ENCODE measurements at regions not wholly inside any gene's neighbourhood (a gene's known extent, or its start where the extent isn't known, plus 50 kb on each side); places are given as distances from the start of the nearest gene placed in this dataset.

- Histone ChIP-seq H3K4me1 (ENCODE audit: control insufficient read depth, insufficient read depth, low read length) (no peaks in the 10 kb centered on the region), H3K4me3 (ENCODE audit: low read depth, low read length) (no peak overlapping the region), H3K36me3 (ENCODE audit: control insufficient read depth in 2 of 2, insufficient read depth in 1 of 2, low read length in 2 of 2) (no peaks in the 10 kb centered on the region), H3K27ac (ENCODE audit: extremely low read depth, low read depth, low read length) (no peak overlapping the region), H3K9me3 (ENCODE audit: control insufficient read depth, insufficient read depth, low read depth, low read length) (no peaks in the 10 kb centered on the region)
- ChIA-PET POLR2A (interaction anchor here (0.6 kb wide), 1 partner anchor 1871 kb away, joined by 5 read pairs; no protein-coding TSS in a partner anchor), CTCF (no interaction called here)
- no peak for TF ChIP-seq ZNF292 (tag by site-specific recombination; IDR thresholded peaks at IDR 0.05; ENCODE audit: borderline replicate concordance, low read depth)
- TF ChIP-seq ZNF747 (tag by site-specific recombination; IDR thresholded peaks at IDR 0.05): no peak
- no peak for TF ChIP-seq ZSCAN5A (tag by site-specific recombination; IDR thresholded peaks at IDR 0.05)
- TF ChIP-seq, protein P1, sequence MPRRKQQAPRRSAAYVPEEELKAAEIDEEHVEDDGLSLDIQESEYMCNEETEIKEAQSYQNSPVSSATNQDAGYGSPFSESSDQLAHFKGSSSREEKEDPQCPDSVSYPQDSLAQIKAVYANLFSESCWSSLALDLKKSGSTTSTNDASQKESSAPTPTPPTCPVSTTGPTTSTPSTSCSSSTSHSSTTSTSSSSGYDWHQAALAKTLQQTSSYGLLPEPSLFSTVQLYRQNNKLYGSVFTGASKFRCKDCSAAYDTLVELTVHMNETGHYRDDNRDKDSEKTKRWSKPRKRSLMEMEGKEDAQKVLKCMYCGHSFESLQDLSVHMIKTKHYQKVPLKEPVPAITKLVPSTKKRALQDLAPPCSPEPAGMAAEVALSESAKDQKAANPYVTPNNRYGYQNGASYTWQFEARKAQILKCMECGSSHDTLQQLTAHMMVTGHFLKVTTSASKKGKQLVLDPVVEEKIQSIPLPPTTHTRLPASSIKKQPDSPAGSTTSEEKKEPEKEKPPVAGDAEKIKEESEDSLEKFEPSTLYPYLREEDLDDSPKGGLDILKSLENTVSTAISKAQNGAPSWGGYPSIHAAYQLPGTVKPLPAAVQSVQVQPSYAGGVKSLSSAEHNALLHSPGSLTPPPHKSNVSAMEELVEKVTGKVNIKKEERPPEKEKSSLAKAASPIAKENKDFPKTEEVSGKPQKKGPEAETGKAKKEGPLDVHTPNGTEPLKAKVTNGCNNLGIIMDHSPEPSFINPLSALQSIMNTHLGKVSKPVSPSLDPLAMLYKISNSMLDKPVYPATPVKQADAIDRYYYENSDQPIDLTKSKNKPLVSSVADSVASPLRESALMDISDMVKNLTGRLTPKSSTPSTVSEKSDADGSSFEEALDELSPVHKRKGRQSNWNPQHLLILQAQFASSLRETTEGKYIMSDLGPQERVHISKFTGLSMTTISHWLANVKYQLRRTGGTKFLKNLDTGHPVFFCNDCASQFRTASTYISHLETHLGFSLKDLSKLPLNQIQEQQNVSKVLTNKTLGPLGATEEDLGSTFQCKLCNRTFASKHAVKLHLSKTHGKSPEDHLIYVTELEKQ (tag by site-specific recombination; IDR thresholded peaks at IDR 0.05; ENCODE audit: borderline replicate concordance): no peak
- TF ChIP-seq ZNF658 (tag by site-specific recombination; IDR thresholded peaks at IDR 0.05): no peak
- TF ChIP-seq ZNF654 (tag by site-specific recombination; IDR thresholded peaks at IDR 0.05; ENCODE audit: low read depth): no peak
- TF ChIP-seq SCRT1 (tag by site-specific recombination; IDR thresholded peaks at IDR 0.05; ENCODE audit: borderline replicate concordance): no peak
Measured at GRCh38 chr9:3049636-3050035, 205.7 kb upstream of the PUM3 start.

DNA sequence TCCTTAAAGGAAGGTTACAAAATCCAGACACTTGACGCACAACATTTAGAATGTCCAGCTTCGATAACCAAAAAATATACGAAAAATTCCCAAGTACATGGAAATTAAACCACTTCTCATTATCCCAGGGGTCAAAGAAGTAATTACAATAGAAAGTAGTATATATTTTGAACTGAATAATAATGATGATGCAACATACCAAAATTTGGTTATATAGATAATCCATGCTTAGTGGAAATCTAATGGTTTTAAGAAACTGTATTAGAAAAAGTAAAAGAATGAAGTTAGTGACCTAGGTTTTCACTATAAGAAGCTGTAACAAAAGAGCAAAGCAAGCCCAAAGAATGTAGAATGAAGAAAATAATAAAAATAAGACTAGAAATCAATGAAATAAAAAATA is 204.0 kb upstream of the PUM3 start:
- POLR2A ChIA-PET: no interaction called here
- Histone ChIP-seq H3K4me3 (ENCODE audit: low read depth, low read length) (no peak overlapping the region), H3K9me3 (ENCODE audit: control insufficient read depth, insufficient read depth, low read depth, low read length) (no peaks in the 10 kb centered on the region), H3K27ac (ENCODE audit: extremely low read depth, low read depth, low read length) (no peak overlapping the region), H3K4me1 (ENCODE audit: control insufficient read depth, insufficient read depth, low read length) (no peaks in the 10 kb centered on the region), H3K36me3 (ENCODE audit: control insufficient read depth in 2 of 2, insufficient read depth in 1 of 2, low read length in 2 of 2) (no peaks in the 10 kb centered on the region)
- TF ChIP-seq ZNF350 (tag by site-specific recombination; IDR thresholded peaks at IDR 0.05) (no peak), SP2 (tag by site-specific recombination; IDR thresholded peaks at IDR 0.05) (no peak), ZNF280C (tag by site-specific recombination; IDR thresholded peaks at IDR 0.05) (no peak), TRIM28 (IDR thresholded peaks at IDR 0.05; ENCODE audit: borderline replicate concordance, low read length) (no peak), PRDM10 (tag by site-specific recombination; IDR thresholded peaks at IDR 0.05) (no peak), ZNF704 (tag by site-specific recombination; IDR thresholded peaks at IDR 0.05) (no peak), MYNN (tag by site-specific recombination; IDR thresholded peaks at IDR 0.05; ENCODE audit: borderline replicate concordance) (no peak), ZNF248 (tag by site-specific recombination; IDR thresholded peaks at IDR 0.05) (no peak), ZNF830 (tag by site-specific recombination; IDR thresholded peaks at IDR 0.05; ENCODE audit: low read depth) (no peak), ZNF292 (tag by site-specific recombination; IDR thresholded peaks at IDR 0.05; ENCODE audit: borderline replicate concordance, low read depth) (no peak)
- TF ChIP-seq, protein P2, sequence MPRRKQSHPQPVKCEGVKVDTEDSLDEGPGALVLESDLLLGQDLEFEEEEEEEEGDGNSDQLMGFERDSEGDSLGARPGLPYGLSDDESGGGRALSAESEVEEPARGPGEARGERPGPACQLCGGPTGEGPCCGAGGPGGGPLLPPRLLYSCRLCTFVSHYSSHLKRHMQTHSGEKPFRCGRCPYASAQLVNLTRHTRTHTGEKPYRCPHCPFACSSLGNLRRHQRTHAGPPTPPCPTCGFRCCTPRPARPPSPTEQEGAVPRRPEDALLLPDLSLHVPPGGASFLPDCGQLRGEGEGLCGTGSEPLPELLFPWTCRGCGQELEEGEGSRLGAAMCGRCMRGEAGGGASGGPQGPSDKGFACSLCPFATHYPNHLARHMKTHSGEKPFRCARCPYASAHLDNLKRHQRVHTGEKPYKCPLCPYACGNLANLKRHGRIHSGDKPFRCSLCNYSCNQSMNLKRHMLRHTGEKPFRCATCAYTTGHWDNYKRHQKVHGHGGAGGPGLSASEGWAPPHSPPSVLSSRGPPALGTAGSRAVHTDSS (tag by site-specific recombination; IDR thresholded peaks at IDR 0.05): no peak
- CTCF ChIA-PET: interaction anchor here (0.7 to 0.9 kb wide), 2 partner anchors 13 to 188 kb away, joined by 3 to 5 read pairs; no protein-coding TSS in a partner anchor

All from HEK293 (cell line).